ENCODE measurements at regions not wholly inside any gene's neighbourhood (a gene's known extent, or its start where the extent isn't known, plus 50 kb on each side); places are given as distances from the start of the nearest gene placed in this dataset.

DNA sequence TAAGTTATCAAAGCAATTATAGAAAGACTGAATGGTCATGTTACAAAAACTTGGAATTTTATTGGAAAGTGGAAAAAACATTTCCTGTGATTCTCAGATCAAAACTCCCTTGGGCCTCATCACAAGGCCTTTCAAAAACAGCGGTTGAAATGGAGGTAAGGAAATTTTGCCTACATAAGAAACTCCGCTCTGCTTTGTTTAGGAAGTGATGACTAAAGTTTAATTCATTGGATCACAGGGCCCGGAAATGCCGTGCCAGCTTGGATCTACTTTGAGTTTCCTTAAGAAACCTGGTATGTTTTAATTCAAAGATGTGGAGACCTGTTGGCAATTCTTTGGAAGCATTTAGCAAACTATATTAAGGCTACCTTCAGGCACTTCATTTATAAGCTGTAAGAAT is 143.9 kb upstream of the MME start:
- TF ChIP-seq TEAD4 (CRISPR knock-in tag; IDR thresholded peaks at IDR 0.05) (no peak), CTCF (IDR thresholded peaks at IDR 0.05) (no peak), MXD4 (CRISPR knock-in tag; IDR thresholded peaks at IDR 0.05; ENCODE audit: borderline replicate concordance) (no peak), ZNF232 (CRISPR knock-in tag; IDR thresholded peaks at IDR 0.05) (no peak), ATF2 (CRISPR knock-in tag; IDR thresholded peaks at IDR 0.05; ENCODE audit: borderline replicate concordance, low read depth) (no peak), SP1 (CRISPR knock-in tag; conservative IDR thresholded peaks at IDR 0.05) (no peak)
- TF ChIP-seq, protein P1, sequence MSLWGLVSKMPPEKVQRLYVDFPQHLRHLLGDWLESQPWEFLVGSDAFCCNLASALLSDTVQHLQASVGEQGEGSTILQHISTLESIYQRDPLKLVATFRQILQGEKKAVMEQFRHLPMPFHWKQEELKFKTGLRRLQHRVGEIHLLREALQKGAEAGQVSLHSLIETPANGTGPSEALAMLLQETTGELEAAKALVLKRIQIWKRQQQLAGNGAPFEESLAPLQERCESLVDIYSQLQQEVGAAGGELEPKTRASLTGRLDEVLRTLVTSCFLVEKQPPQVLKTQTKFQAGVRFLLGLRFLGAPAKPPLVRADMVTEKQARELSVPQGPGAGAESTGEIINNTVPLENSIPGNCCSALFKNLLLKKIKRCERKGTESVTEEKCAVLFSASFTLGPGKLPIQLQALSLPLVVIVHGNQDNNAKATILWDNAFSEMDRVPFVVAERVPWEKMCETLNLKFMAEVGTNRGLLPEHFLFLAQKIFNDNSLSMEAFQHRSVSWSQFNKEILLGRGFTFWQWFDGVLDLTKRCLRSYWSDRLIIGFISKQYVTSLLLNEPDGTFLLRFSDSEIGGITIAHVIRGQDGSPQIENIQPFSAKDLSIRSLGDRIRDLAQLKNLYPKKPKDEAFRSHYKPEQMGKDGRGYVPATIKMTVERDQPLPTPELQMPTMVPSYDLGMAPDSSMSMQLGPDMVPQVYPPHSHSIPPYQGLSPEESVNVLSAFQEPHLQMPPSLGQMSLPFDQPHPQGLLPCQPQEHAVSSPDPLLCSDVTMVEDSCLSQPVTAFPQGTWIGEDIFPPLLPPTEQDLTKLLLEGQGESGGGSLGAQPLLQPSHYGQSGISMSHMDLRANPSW (CRISPR knock-in tag; conservative IDR thresholded peaks at IDR 0.05; ENCODE audit: low read depth), result no peak

All from WTC11 (cell line).